ENCODE measurements at regions not wholly inside any gene's neighbourhood (a gene's known extent, or its start where the extent isn't known, plus 50 kb on each side); places are given as distances from the start of the nearest gene placed in this dataset.

DNA sequence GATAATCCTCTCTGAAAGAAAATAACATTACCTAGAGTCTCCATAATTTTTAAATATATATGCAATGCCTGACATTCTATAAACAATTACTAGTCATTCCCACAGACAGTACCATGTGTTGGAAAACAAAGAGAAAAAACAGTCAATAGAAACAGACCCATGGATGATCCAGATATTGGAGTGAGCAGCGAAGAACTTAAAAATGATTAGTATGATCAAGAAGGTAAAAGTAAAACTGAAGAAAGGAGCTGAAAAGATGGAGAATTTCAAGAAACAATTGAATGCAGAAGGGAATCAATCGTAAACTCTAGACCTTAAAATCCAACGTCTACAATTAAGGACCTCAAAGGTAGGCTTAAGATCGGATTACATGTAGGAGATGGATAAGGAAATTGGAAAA, 330.6 kb downstream of the SHANK2 start:
- TF ChIP-seq, protein P1, sequence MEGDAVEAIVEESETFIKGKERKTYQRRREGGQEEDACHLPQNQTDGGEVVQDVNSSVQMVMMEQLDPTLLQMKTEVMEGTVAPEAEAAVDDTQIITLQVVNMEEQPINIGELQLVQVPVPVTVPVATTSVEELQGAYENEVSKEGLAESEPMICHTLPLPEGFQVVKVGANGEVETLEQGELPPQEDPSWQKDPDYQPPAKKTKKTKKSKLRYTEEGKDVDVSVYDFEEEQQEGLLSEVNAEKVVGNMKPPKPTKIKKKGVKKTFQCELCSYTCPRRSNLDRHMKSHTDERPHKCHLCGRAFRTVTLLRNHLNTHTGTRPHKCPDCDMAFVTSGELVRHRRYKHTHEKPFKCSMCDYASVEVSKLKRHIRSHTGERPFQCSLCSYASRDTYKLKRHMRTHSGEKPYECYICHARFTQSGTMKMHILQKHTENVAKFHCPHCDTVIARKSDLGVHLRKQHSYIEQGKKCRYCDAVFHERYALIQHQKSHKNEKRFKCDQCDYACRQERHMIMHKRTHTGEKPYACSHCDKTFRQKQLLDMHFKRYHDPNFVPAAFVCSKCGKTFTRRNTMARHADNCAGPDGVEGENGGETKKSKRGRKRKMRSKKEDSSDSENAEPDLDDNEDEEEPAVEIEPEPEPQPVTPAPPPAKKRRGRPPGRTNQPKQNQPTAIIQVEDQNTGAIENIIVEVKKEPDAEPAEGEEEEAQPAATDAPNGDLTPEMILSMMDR (conservative IDR thresholded peaks at IDR 0.05): no peak
- no peak overlapping the region for H3K27ac Mint-ChIP-seq

More for the DNA sequence above, 330.6 kb downstream of the SHANK2 start:
- Histone ChIP-seq H3K4me2 (ENCODE audit: insufficient read depth, insufficient read length, low read length) (no peak overlapping the region), H2BK15ac (ENCODE audit: low read depth, low read length) (no peak overlapping the region), H3K14ac (ENCODE audit: insufficient read depth, low read length) (no peak overlapping the region), H3K9ac (ENCODE audit: extremely low read depth, insufficient read length, low read length) (no peak overlapping the region), H4K20me1 (ENCODE audit: control insufficient read depth, insufficient read depth, insufficient read length) (no peaks in the 10 kb centered on the region), H3K56ac (ENCODE audit: insufficient read length, low read depth, low read length) (no peak overlapping the region), H2BK20ac (ENCODE audit: low read depth, low read length, poor library complexity, severe bottlenecking) (no peak overlapping the region), H3K27me3 (ENCODE audit: insufficient read depth, low read length) (no peaks in the 10 kb centered on the region), H3K79me1 (ENCODE audit: insufficient read depth, low read depth, low read length, poor library complexity, severe bottlenecking) (no peaks in the 10 kb centered on the region), H3K23me2 (ENCODE audit: insufficient read length, low read depth, low read length, poor library complexity, severe bottlenecking) (no peaks in the 10 kb centered on the region), H3K4ac (ENCODE audit: low read depth, low read length) (no peak overlapping the region), H2BK120ac (ENCODE audit: low read depth, low read length, poor library complexity, severe bottlenecking) (no peak overlapping the region), H3K9me3 (ENCODE audit: control insufficient read depth, low read depth, low read length) (no peaks in the 10 kb centered on the region), H3K18ac (ENCODE audit: insufficient read length, low read depth, low read length) (no peak overlapping the region), H4K91ac (ENCODE audit: insufficient read length, low read depth, low read length) (no peak overlapping the region), H2AK5ac (ENCODE audit: insufficient read length, low read length) (no peak overlapping the region), H2AFZ (ENCODE audit: low read length) (no peak overlapping the region), H4K5ac (ENCODE audit: insufficient read length, low read depth, low read length) (no peak overlapping the region), H2BK12ac (ENCODE audit: insufficient read length, low read depth, low read length) (no peak overlapping the region), H3K79me2 (ENCODE audit: insufficient read depth, low read length) (no peaks in the 10 kb centered on the region), H4K8ac (replicated peaks; ENCODE audit: insufficient read length, low read depth, low read length) (no peak overlapping the region), H3K27ac (ENCODE audit: insufficient read length, low read depth, low read length) (no peak overlapping the region), H3T11ph (ENCODE audit: low read length) (no peak overlapping the region), H2BK5ac (ENCODE audit: insufficient read length, low read length) (no peak overlapping the region), H3K4me1 (ENCODE audit: insufficient read depth, low read length) (no peaks in the 10 kb centered on the region), H3K23ac (ENCODE audit: insufficient read length, low read depth, low read length) (no peak overlapping the region)
- no CpG with 5 or more reads among the region's 4 CpGs for WGBS (ENCODE audit: extremely low coverage, insufficient read length, low lambda C conversion rate)
- peaks cover 7 to 8% of the 10 kb centered on the region in 2 experiments for H3K4me1 Mint-ChIP-seq
- H3K4me3 Mint-ChIP-seq: no peak overlapping the region
- peaks cover 26 to 40% (median 26%) of the 10 kb centered on the region in 3 experiments for H3K36me3 Mint-ChIP-seq (ENCODE audit: insufficient read depth in 1 of 3, low read depth in 3 of 3)
- H3K27me3 Mint-ChIP-seq (ENCODE audit: low read depth): peaks cover 5% of the 10 kb centered on the region
- peaks cover 32 to 33% of the 10 kb centered on the region in 2 experiments for H3K9me3 Mint-ChIP-seq
- no peak for DNase-seq
